Vagina (tissue), 2 donors: ENCODE measurements at regions not wholly inside any gene's neighbourhood (a gene's known extent, or its start where the extent isn't known, plus 50 kb on each side); places are given as distances from the start of the nearest gene placed in this dataset.

Experiments used
- DNase-seq, 2 donors: peaks; one replicate each; pipeline ENCODE4 v3.0.0-alpha.2; 2017; ENCODE audit errors: extremely low spot score in 2 of 2
- H3K27ac ChIP-seq: fragments of 200-600 bp; sonication (generic); one replicate; pipeline ENCODE4 v1.5.1; 2019
- H3K27me3 ChIP-seq: fragments of 200-600 bp; sonication (generic); one replicate; pipeline ENCODE4 v1.5.1; 2019
- H3K36me3 ChIP-seq, 2 donors: fragments of 200-600 bp; sonication (generic); one replicate each; pipeline ENCODE4 v1.5.1; 2017 to 2019
- H3K4me1 ChIP-seq: fragments of 200-600 bp; sonication (generic); one replicate; pipeline ENCODE4 v1.5.1; 2019
- H3K4me3 ChIP-seq, 2 donors: fragments of 200-600 bp; sonication (generic); 1 replicate in 1 of 2; 2 replicates in 1 of 2; pipeline ENCODE4 v1.5.1; 2016 to 2019
- H3K9me3 ChIP-seq: fragments of 200-600 bp; sonication (generic); one replicate; pipeline ENCODE4 v1.5.1; 2019
- POLR2A ChIP-seq, 2 donors: fragments of 450-650 bp; IDR thresholded peaks; one replicate each; pipeline ENCODE4 v1.6.1; 2017; ENCODE audit warnings: antibody characterized with exemption in 2 of 2, mild to moderate bottlenecking in 2 of 2, moderate library complexity in 2 of 2
- POLR2AphosphoS5 ChIP-seq, 2 donors: sonication (generic); formaldehyde crosslinking; IDR thresholded peaks; one replicate each; pipeline ENCODE4 v1.9.0; 2017; ENCODE audit warnings: antibody characterized with exemption in 2 of 2, mild to moderate bottlenecking in 2 of 2, low read depth in 1 of 2; ENCODE audit not compliant: insufficient read depth in 1 of 2
- intact Hi-C: fragments of 100-400 bp; cut with DNase I; formaldehyde crosslinking; loops from one replicate; pipeline ENCODE4 v1.15.1; 2023
- TF ChIP-seq, protein P1 (sequence below), 3 experiments: fragments of 450-650 bp in 2 of 3; fragments of 200-600 bp in 1 of 3; sonication (generic) in 1 of 3; IDR thresholded peaks; one replicate each; pipeline ENCODE4 v1.5.1; 2017 to 2019; ENCODE audit warnings: antibody characterized with exemption in 3 of 3, mild to moderate bottlenecking in 2 of 3, moderate library complexity in 2 of 3

- DNase-seq: no peak
- H3K27ac ChIP-seq: no peak overlapping the region
- H3K27me3 ChIP-seq: no peaks in the 10 kb centered on the region
- no peaks in the 10 kb centered on the region for H3K9me3 ChIP-seq
- no peak overlapping the region for H3K4me3 ChIP-seq
- no peaks in the 10 kb centered on the region for H3K36me3 ChIP-seq
- TF ChIP-seq POLR2AphosphoS5 (IDR thresholded peaks at IDR 0.05; ENCODE audit: insufficient read depth in 1 of 2, low read depth in 1 of 2) (no peak), POLR2A (IDR thresholded peaks at IDR 0.05) (no peak)
- TF ChIP-seq, protein P1, sequence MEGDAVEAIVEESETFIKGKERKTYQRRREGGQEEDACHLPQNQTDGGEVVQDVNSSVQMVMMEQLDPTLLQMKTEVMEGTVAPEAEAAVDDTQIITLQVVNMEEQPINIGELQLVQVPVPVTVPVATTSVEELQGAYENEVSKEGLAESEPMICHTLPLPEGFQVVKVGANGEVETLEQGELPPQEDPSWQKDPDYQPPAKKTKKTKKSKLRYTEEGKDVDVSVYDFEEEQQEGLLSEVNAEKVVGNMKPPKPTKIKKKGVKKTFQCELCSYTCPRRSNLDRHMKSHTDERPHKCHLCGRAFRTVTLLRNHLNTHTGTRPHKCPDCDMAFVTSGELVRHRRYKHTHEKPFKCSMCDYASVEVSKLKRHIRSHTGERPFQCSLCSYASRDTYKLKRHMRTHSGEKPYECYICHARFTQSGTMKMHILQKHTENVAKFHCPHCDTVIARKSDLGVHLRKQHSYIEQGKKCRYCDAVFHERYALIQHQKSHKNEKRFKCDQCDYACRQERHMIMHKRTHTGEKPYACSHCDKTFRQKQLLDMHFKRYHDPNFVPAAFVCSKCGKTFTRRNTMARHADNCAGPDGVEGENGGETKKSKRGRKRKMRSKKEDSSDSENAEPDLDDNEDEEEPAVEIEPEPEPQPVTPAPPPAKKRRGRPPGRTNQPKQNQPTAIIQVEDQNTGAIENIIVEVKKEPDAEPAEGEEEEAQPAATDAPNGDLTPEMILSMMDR (IDR thresholded peaks at IDR 0.05): no peak
- intact Hi-C loops: no loop called here
- no peaks in the 10 kb centered on the region for H3K4me1 ChIP-seq
Observed at GRCh38 chr1:185458670-185459069, 141.6 kb upstream of the IVNS1ABP start.

- H3K4me3 ChIP-seq: no peak overlapping the region
- DNase-seq: no peak
- no peak overlapping the region for H3K27ac ChIP-seq
- TF ChIP-seq POLR2A (IDR thresholded peaks at IDR 0.05) (no peak), POLR2AphosphoS5 (IDR thresholded peaks at IDR 0.05; ENCODE audit: insufficient read depth in 1 of 2, low read depth in 1 of 2) (no peak)
- TF ChIP-seq, protein P1 (IDR thresholded peaks at IDR 0.05): no peak
- no peaks in the 10 kb centered on the region for H3K36me3 ChIP-seq
- intact Hi-C loops: no loop called here
- H3K9me3 ChIP-seq: no peaks in the 10 kb centered on the region
- H3K27me3 ChIP-seq: no peaks in the 10 kb centered on the region
- no peaks in the 10 kb centered on the region for H3K4me1 ChIP-seq
Observed at GRCh38 chr1:185453496-185454192, 136.6 kb upstream of the IVNS1ABP start.

DNA sequence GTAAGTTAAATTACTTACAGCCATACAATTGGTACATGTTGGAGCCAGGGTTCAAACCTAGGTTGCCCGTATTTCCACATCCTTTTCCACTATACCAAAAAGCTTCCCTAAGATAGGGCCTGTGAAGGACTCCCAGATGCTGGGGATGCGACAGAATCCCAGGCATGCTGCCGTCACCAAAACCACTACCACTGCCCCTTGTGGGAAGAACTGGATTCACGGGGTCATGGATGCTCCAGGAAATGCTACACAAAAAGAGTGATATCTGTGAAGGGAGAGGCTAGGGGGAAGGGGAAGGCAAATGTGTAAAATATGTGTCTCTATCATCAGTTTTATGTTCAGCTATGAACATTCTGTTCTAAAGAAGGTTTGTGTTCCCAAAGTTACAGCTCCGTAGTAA lies 133.9 kb upstream of the IVNS1ABP start:
- Histone ChIP-seq H3K4me1 (no peaks in the 10 kb centered on the region), H3K27ac (no peak overlapping the region), H3K36me3 (no peaks in the 10 kb centered on the region), H3K4me3 (no peak overlapping the region), H3K9me3 (no peaks in the 10 kb centered on the region), H3K27me3 (no peaks in the 10 kb centered on the region)
- no peak for TF ChIP-seq POLR2AphosphoS5 (IDR thresholded peaks at IDR 0.05; ENCODE audit: insufficient read depth in 1 of 2, low read depth in 1 of 2)
- TF ChIP-seq POLR2A (IDR thresholded peaks at IDR 0.05): no peak
- TF ChIP-seq, protein P1 (IDR thresholded peaks at IDR 0.05): no peak
- DNase-seq: no peak
- intact Hi-C loops: no loop called here

DNA sequence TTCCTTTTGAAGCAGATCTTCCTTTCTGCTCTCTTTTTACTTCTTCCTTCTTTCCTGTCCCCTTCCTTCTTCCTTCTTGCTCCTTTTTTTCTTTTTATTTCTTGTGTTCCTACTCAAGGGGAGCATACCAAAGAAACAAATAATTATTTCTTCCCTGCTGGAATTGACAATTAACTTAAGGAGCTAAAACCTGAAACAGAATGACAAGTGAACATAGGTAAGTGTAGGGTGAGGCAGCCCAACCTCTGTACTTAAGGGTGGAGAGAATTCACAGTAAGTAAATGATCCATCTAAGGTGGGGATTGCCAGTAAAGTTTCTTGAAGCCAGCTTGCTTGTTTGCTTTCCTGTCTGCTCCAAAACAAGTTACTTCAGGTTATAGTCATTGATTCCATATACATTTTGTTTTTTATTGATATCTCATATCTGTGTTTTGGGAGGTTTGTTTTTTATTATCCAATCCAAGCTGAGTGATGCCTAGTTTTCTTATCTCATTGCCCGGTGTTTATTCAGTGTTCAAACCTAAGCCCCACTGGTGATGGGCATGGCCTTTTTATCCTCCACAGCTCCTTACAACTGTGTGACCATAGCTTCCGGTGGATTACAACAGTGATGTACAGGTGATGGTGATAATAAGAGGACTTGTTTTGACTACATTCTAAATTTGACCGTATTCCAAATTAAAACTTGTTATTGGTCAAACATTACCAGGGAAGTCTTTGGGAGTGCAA lies 133.2 kb upstream of the IVNS1ABP start:
- no peak for DNase-seq
- H3K9me3 ChIP-seq: no peaks in the 10 kb centered on the region
- intact Hi-C loops: no loop called here
- TF ChIP-seq, protein P1 (IDR thresholded peaks at IDR 0.05): no peak
- no peak for TF ChIP-seq POLR2A (IDR thresholded peaks at IDR 0.05)
- TF ChIP-seq POLR2AphosphoS5 (IDR thresholded peaks at IDR 0.05; ENCODE audit: insufficient read depth in 1 of 2, low read depth in 1 of 2): no peak
- H3K4me1 ChIP-seq: no peaks in the 10 kb centered on the region
- H3K27ac ChIP-seq: no peak overlapping the region
- H3K36me3 ChIP-seq: no peaks in the 10 kb centered on the region
- H3K27me3 ChIP-seq: no peaks in the 10 kb centered on the region
- no peak overlapping the region for H3K4me3 ChIP-seq
